CD4-positive, CD25-positive, alpha-beta regulatory T cell (primary cell): ENCODE measurements at regions not wholly inside any gene's neighbourhood (a gene's known extent, or its start where the extent isn't known, plus 50 kb on each side); places are given as distances from the start of the nearest gene placed in this dataset.

Experiments used
- ATAC-seq, 2 donors: fragments of 150-1000 bp; cut with Tn5 transposase; one replicate each; pipeline ENCODE4 v1.10.0; 2021; ENCODE audit warnings: low read depth in 2 of 2, moderate number of reproducible peaks in 2 of 2, moderate library complexity in 1 of 2
- DNase-seq, 3 donors: peaks; one replicate each; pipeline versions ENCODE4 v3.0.0 to v3.0.0-alpha.2; 2012 to 2022; ENCODE audit warnings: mixed read lengths in 1 of 3
- H3K27ac ChIP-seq: one replicate; pipeline ENCODE4 v1.7.0; 2013; ENCODE audit warnings: mild to moderate bottlenecking, low read length; ENCODE audit not compliant: insufficient read depth, poor library complexity, severe bottlenecking
- H3K27me3 ChIP-seq: one replicate; pipeline ENCODE4 v1.7.0; 2013; ENCODE audit warnings: low read length; ENCODE audit not compliant: control insufficient read depth, insufficient read depth
- H3K36me3 ChIP-seq: one replicate; pipeline ENCODE4 v1.7.0; 2013; ENCODE audit warnings: mild to moderate bottlenecking, low read length, moderate library complexity; ENCODE audit not compliant: control insufficient read depth, insufficient read depth
- H3K4me1 ChIP-seq: 2 replicates; pipeline ENCODE4 v1.7.0; 2013; ENCODE audit warnings: mild to moderate bottlenecking, low read length; ENCODE audit not compliant: insufficient read depth, control insufficient read depth, poor library complexity, severe bottlenecking
- H3K4me3 ChIP-seq: one replicate; pipeline ENCODE4 v1.7.0; 2013; ENCODE audit warnings: low read depth, mild to moderate bottlenecking, low read length, moderate library complexity
- H3K9me3 ChIP-seq, 2 experiments: 1 replicate in 1 of 2; 2 replicates in 1 of 2; pipeline ENCODE4 v1.7.0; 2013; ENCODE audit warnings: low read length in 2 of 2, mild to moderate bottlenecking in 1 of 2, moderate library complexity in 1 of 2; ENCODE audit not compliant: control insufficient read depth in 2 of 2
- H3K27ac Mint-ChIP-seq, 3 donors: one replicate each; pipeline ENCODE4 v1.8.0; 2020 to 2022; ENCODE audit warnings: mild to moderate bottlenecking in 3 of 3, mixed read lengths in 3 of 3, moderate library complexity in 2 of 3
- H3K27me3 Mint-ChIP-seq: one replicate; pipeline ENCODE4 v1.8.0; 2022; ENCODE audit warnings: mild to moderate bottlenecking, mixed read lengths
- H3K36me3 Mint-ChIP-seq: one replicate; pipeline ENCODE4 v1.8.0; 2020; ENCODE audit warnings: mixed read lengths
- H3K4me1 Mint-ChIP-seq, 4 donors: one replicate each; pipeline ENCODE4 v1.8.0; 2020 to 2022; ENCODE audit warnings: mixed read lengths in 4 of 4, mild to moderate bottlenecking in 1 of 4
- H3K4me3 Mint-ChIP-seq, 4 donors: one replicate each; pipeline ENCODE4 v1.8.0; 2020 to 2022; ENCODE audit warnings: mild to moderate bottlenecking in 4 of 4, mixed read lengths in 4 of 4, moderate library complexity in 3 of 4
- H3K9me3 Mint-ChIP-seq, 7 donors: one replicate each; pipeline ENCODE4 v1.8.0; 2020 to 2022; ENCODE audit warnings: mixed read lengths in 7 of 7, mild to moderate bottlenecking in 3 of 7, moderate library complexity in 2 of 7

DNA sequence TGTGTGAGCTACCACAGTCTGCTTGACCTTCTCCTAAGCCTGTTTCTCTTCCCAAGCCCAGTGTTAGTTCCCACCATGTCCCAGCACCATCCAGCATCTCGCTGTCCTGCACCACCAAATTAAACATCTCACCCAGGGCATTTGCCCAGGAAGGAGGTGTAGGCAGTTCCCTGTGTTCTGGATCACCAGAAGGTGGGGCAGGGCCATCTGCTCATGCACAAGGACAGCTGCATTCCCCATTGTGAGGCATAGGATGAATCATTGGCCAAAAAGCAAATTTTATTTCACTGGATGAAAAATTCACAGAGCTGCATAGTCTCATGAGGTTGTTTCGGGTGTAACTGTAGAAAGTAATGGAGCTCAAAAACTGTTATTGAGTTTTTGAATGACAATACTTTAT is 89.5 kb upstream of the GRIA1 start:
- ATAC-seq (no peak), DNase-seq (no peak)
- H3K27me3 ChIP-seq: no peaks in the 10 kb centered on the region
- H3K9me3 ChIP-seq: peaks cover 0 to 4% of the 10 kb centered on the region in 2 experiments
- Mint-ChIP-seq H3K4me3 (no peak overlapping the region), H3K27ac (no peak overlapping the region), H3K4me1 (no peaks in the 10 kb centered on the region), H3K36me3 (no peaks in the 10 kb centered on the region), H3K27me3 (no peaks in the 10 kb centered on the region), H3K9me3 (peaks cover 0 to 5% (median 3%) of the 10 kb centered on the region in 7 donors)
- H3K36me3 ChIP-seq: no peaks in the 10 kb centered on the region
- no peak overlapping the region for H3K27ac ChIP-seq
- no peak overlapping the region for H3K4me3 ChIP-seq
- H3K4me1 ChIP-seq: no peaks in the 10 kb centered on the region

DNA sequence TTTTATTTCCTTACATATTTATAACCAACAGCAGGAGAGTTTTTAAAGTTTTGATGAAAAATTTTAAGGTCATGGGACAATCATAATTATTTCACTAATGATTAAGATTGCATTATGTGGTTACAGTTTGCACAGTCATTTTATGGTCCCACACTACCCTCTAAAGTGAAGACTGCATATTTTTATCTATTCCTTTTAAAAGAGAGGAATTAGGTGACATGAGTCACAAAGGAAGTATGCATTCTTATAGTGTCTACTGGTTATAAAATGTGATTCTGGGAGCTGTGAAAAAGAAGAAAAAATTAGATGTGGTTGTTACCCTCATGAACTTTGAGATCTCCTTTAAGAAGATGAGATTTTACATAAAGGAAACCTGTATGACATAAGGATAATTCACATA is 87.9 kb upstream of the GRIA1 start:
- H3K4me1 Mint-ChIP-seq: no peaks in the 10 kb centered on the region
- no peak overlapping the region for H3K27ac Mint-ChIP-seq
- peaks cover 0 to 7% (median 3%) of the 10 kb centered on the region in 7 donors for H3K9me3 Mint-ChIP-seq
- Histone ChIP-seq H3K36me3 (no peaks in the 10 kb centered on the region), H3K27ac (no peak overlapping the region), H3K4me1 (no peaks in the 10 kb centered on the region), H3K27me3 (no peaks in the 10 kb centered on the region), H3K9me3 (peaks cover 0 to 4% of the 10 kb centered on the region in 2 experiments), H3K4me3 (no peak overlapping the region)
- no peak for ATAC-seq
- H3K4me3 Mint-ChIP-seq: no peak overlapping the region
- H3K36me3 Mint-ChIP-seq: no peaks in the 10 kb centered on the region
- no peak for DNase-seq
- H3K27me3 Mint-ChIP-seq: no peaks in the 10 kb centered on the region

DNA sequence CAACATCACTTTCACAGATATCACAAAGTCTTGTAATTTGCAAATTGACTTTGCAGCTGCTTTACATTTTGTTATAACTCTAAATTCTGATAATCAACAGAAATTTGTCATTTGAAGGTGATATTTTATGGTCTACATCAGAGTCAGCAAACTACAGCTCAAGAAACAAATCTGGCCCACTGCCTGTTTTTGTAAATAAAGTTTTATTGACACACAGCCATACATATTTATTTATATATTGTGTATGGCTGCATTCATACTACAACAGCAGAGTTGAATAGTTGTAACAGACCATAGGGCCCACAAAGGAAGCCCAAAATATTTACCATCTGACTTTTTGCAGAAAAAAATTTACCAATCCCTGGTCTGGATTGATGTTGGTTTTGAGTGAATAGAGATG is 87.0 kb upstream of the GRIA1 start:
- Histone ChIP-seq H3K36me3 (no peaks in the 10 kb centered on the region), H3K27me3 (no peaks in the 10 kb centered on the region), H3K27ac (no peak overlapping the region), H3K4me1 (no peaks in the 10 kb centered on the region), H3K4me3 (no peak overlapping the region), H3K9me3 (peaks cover 0 to 4% of the 10 kb centered on the region in 2 experiments)
- ATAC-seq (no peak), DNase-seq (no peak)
- Mint-ChIP-seq H3K4me3 (no peak overlapping the region), H3K27me3 (no peaks in the 10 kb centered on the region), H3K36me3 (no peaks in the 10 kb centered on the region), H3K4me1 (no peaks in the 10 kb centered on the region), H3K27ac (no peak overlapping the region), H3K9me3 (peaks cover 0 to 6% (median 3%) of the 10 kb centered on the region in 7 donors)

DNA sequence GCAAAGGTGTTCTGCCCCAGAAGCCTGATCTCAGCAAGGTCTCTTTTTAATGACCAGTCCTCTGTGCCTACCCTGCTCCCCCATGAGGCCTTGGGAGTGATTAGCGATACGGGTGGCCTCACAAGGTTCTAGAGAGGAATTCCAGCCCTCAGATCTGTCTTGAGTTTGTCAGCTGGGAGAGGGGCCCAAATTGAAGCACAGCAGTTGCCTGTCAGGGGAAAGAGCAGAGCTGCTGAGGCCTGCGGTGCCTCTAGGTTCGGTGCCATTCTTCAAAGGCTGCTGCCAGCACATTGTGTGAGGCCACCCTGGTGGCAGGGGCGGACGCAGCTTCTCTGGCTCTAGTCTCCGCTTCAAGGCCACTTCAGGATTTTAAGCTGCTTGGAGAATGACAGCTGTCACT is 85.7 kb upstream of the GRIA1 start:
- Mint-ChIP-seq H3K4me3 (no peak overlapping the region), H3K9me3 (peaks cover 0 to 4% (median 0%) of the 10 kb centered on the region in 7 donors), H3K4me1 (no peaks in the 10 kb centered on the region), H3K27me3 (no peaks in the 10 kb centered on the region), H3K36me3 (no peaks in the 10 kb centered on the region), H3K27ac (no peak overlapping the region)
- Histone ChIP-seq H3K27ac (no peak overlapping the region), H3K9me3 (peaks cover 0 to 4% of the 10 kb centered on the region in 2 experiments), H3K4me3 (no peak overlapping the region), H3K4me1 (no peaks in the 10 kb centered on the region), H3K36me3 (no peaks in the 10 kb centered on the region), H3K27me3 (no peaks in the 10 kb centered on the region)
- ATAC-seq (no peak), DNase-seq (no peak)

DNA sequence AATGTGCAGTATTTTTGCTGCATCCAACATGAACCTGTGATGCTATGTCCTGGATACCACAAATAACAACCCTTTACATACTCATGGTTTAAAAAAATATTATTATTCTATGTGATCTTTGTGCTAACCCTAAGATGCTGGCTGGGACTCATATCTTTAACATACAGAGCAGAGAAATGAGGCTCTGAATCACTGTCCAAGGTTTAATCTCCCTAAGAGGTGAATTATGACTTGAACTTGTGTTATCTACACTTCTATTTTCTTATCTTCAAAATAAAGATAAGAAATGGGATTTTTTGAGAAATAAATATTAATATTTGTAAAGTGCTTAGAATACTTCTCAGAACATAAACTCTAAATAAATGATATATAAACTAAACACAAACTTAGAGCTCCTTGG is 68.8 kb upstream of the GRIA1 start:
- Mint-ChIP-seq H3K4me1 (no peaks in the 10 kb centered on the region), H3K27me3 (no peaks in the 10 kb centered on the region), H3K9me3 (peaks cover 0 to 10% (median 1%) of the 10 kb centered on the region in 7 donors), H3K4me3 (no peak overlapping the region), H3K36me3 (no peaks in the 10 kb centered on the region), H3K27ac (no peak overlapping the region)
- ATAC-seq (no peak), DNase-seq (no peak)
- Histone ChIP-seq H3K27ac (no peak overlapping the region), H3K9me3 (no peaks in the 10 kb centered on the region), H3K27me3 (no peaks in the 10 kb centered on the region), H3K4me3 (no peak overlapping the region), H3K4me1 (no peaks in the 10 kb centered on the region), H3K36me3 (no peaks in the 10 kb centered on the region)

DNA sequence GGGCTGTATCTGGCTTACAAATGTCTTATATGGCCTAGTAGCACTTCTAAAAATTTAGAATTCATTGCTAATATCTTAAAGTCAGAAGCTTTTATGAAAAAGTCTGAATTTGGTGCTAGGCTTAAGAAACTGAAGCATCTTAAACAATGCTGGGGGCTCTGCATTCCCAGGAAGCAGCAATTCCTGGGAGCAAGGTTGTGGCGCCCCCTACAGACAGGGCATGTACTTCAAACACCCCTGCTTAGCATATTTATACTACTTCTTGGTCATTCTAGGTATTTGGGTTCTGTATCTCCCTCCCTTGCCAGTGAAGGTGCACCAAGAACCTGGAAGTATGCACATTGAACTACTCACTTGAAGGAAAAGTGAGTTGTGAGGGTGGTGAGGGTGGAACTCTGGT is 64.6 kb upstream of the GRIA1 start:
- ATAC-seq (no peak), DNase-seq (no peak)
- Mint-ChIP-seq H3K4me1 (no peaks in the 10 kb centered on the region), H3K27me3 (no peaks in the 10 kb centered on the region), H3K27ac (no peak overlapping the region), H3K9me3 (peaks cover 0 to 10% (median 1%) of the 10 kb centered on the region in 7 donors), H3K4me3 (no peak overlapping the region), H3K36me3 (no peaks in the 10 kb centered on the region)
- H3K9me3 ChIP-seq: no peaks in the 10 kb centered on the region
- no peaks in the 10 kb centered on the region for H3K36me3 ChIP-seq
- no peak overlapping the region for H3K4me3 ChIP-seq
- H3K27ac ChIP-seq: no peak overlapping the region
- H3K4me1 ChIP-seq: no peaks in the 10 kb centered on the region
- H3K27me3 ChIP-seq: no peaks in the 10 kb centered on the region

DNA sequence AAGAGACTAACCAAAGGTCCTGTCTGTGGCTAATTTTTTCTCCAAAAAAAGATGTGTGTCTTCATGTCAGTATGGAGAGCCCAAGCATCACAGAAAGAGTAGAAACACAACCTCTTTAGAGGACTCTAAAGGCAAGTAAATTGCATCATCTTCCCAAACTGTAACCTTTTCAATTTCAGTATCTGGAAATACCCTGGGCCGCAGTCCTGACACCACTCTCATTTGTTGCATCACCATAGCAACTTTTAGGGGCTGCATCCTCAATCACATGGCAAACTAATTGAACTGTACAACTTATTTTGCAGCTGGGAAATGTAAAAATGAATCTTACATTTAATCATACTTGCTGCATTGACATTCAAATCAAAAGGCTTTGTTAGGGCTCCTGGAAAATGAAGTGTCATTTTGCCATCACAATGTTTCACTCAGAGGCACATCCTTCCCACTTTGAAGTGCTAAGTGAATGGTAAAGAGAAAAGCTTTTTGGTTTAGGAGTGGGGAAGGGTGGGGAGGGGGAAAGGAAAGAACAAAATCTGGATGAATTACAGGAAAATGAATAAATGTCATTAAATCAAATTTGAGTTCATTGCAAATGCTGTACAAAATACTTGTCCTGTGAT is 60.6 kb upstream of the GRIA1 start:
- ATAC-seq (no peak), DNase-seq (no peak)
- Mint-ChIP-seq H3K9me3 (peaks cover 0 to 6% (median 0%) of the 10 kb centered on the region in 7 donors), H3K4me1 (no peaks in the 10 kb centered on the region), H3K4me3 (no peak overlapping the region), H3K36me3 (no peaks in the 10 kb centered on the region), H3K27me3 (no peaks in the 10 kb centered on the region), H3K27ac (no peak overlapping the region)
- Histone ChIP-seq H3K9me3 (no peaks in the 10 kb centered on the region), H3K4me1 (no peaks in the 10 kb centered on the region), H3K27me3 (no peaks in the 10 kb centered on the region), H3K4me3 (no peak overlapping the region), H3K27ac (no peak overlapping the region), H3K36me3 (no peaks in the 10 kb centered on the region)

DNA sequence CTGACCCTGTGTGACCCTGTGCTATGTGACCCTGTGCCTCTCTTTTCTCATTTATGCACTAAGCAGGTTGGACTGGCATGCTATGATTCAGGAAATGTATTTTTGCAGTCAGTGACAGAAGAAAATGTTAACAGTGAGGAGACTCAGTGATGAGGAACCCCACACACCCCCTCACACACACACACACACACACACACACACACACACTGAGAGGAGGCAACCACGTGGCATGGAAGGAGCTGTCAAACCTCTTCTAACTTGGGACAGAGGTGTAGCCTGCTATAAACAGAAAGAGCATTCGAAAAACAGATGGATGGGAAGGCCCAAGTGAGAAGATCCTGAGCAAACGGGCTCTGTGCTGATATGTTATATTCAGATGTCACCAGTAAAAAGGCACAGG is 57.9 kb upstream of the GRIA1 start:
- DNase-seq (no peak), ATAC-seq (no peak)
- Mint-ChIP-seq H3K36me3 (no peaks in the 10 kb centered on the region), H3K27ac (no peak overlapping the region), H3K4me1 (no peaks in the 10 kb centered on the region), H3K27me3 (no peaks in the 10 kb centered on the region), H3K4me3 (no peak overlapping the region), H3K9me3 (peaks cover 0 to 8% (median 0%) of the 10 kb centered on the region in 7 donors)
- no peaks in the 10 kb centered on the region for H3K9me3 ChIP-seq
- H3K4me1 ChIP-seq: no peaks in the 10 kb centered on the region
- H3K27me3 ChIP-seq: no peaks in the 10 kb centered on the region
- H3K36me3 ChIP-seq: no peaks in the 10 kb centered on the region
- H3K4me3 ChIP-seq: no peak overlapping the region
- no peak overlapping the region for H3K27ac ChIP-seq
